ENCODE measurements at regions not wholly inside any gene's neighbourhood (a gene's known extent, or its start where the extent isn't known, plus 50 kb on each side); places are given as distances from the start of the nearest gene placed in this dataset.
"Not testable (repeated sequence)": the region's sequence is repeated elsewhere in the genome, so short reads cannot be mapped to it uniquely, and the experiment has no call there.

- not testable (repeated sequence) for TF ChIP-seq CTCF (tag by site-specific recombination; IDR thresholded peaks at IDR 0.05); ZNF266 (tag by site-specific recombination; IDR thresholded peaks at IDR 0.05; ENCODE audit: low read depth); ZNF558 (tag by site-specific recombination; IDR thresholded peaks at IDR 0.05); ZNF223 (tag by site-specific recombination; IDR thresholded peaks at IDR 0.05); ZNF785 (tag by site-specific recombination; IDR thresholded peaks at IDR 0.05); ZBTB49 (tag by site-specific recombination; IDR thresholded peaks at IDR 0.05; ENCODE audit: low read depth); BCL11A (tag by site-specific recombination; IDR thresholded peaks at IDR 0.05; ENCODE audit: low read depth); ZNF530 (tag by site-specific recombination; IDR thresholded peaks at IDR 0.05; ENCODE audit: low read depth); YY1 (tag by site-specific recombination; IDR thresholded peaks at IDR 0.05); BCL6B (tag by site-specific recombination; IDR thresholded peaks at IDR 0.05); ZNF169 (tag by site-specific recombination; IDR thresholded peaks at IDR 0.05); KLF8 (tag by site-specific recombination; IDR thresholded peaks at IDR 0.05); ZNF658 (tag by site-specific recombination; IDR thresholded peaks at IDR 0.05); ZBTB1 (tag by site-specific recombination; IDR thresholded peaks at IDR 0.05)
Measured at GRCh38 chr16:88261814-88262605, 120.7 kb upstream of the ZNF469 start.
